ENCODE measurements at regions not wholly inside any gene's neighbourhood (a gene's known extent, or its start where the extent isn't known, plus 50 kb on each side); places are given as distances from the start of the nearest gene placed in this dataset.

- TF ChIP-seq, protein P1, sequence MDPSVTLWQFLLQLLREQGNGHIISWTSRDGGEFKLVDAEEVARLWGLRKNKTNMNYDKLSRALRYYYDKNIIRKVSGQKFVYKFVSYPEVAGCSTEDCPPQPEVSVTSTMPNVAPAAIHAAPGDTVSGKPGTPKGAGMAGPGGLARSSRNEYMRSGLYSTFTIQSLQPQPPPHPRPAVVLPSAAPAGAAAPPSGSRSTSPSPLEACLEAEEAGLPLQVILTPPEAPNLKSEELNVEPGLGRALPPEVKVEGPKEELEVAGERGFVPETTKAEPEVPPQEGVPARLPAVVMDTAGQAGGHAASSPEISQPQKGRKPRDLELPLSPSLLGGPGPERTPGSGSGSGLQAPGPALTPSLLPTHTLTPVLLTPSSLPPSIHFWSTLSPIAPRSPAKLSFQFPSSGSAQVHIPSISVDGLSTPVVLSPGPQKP (IDR thresholded peaks at IDR 0.05; ENCODE audit: borderline replicate concordance, low read depth, low read length): no peak
- TF ChIP-seq CTCF (conservative IDR thresholded peaks at IDR 0.05; ENCODE audit: low read depth, low read length): no peak
- no peak for TF ChIP-seq CHD1 (IDR thresholded peaks at IDR 0.05; ENCODE audit: low read depth, low read length)
- TF ChIP-seq POLR2A (IDR thresholded peaks at IDR 0.05; ENCODE audit: low read depth, low read length): no peak
- no peak for TF ChIP-seq RFX5 (IDR thresholded peaks at IDR 0.05; ENCODE audit: low read depth, low read length)
- TF ChIP-seq, protein P2, sequence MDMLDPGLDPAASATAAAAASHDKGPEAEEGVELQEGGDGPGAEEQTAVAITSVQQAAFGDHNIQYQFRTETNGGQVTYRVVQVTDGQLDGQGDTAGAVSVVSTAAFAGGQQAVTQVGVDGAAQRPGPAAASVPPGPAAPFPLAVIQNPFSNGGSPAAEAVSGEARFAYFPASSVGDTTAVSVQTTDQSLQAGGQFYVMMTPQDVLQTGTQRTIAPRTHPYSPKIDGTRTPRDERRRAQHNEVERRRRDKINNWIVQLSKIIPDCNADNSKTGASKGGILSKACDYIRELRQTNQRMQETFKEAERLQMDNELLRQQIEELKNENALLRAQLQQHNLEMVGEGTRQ (IDR thresholded peaks at IDR 0.05; ENCODE audit: low read depth, low read length): no peak
- no peak for TF ChIP-seq NFE2L2 (IDR thresholded peaks at IDR 0.05; ENCODE audit: low read depth, low read length)
- TF ChIP-seq FOS (IDR thresholded peaks at IDR 0.05; ENCODE audit: low read depth, low read length): no peak
- TF ChIP-seq RCOR1 (IDR thresholded peaks at IDR 0.05; ENCODE audit: insufficient replicate concordance, low read length): no peak
- TF ChIP-seq CEBPB (IDR thresholded peaks at IDR 0.05; ENCODE audit: low read depth, low read length): no peak
- no peak for TF ChIP-seq BHLHE40 (IDR thresholded peaks at IDR 0.05; ENCODE audit: low read depth, low read length)
- TF ChIP-seq SMC3 (IDR thresholded peaks at IDR 0.05; ENCODE audit: low read depth, low read length): no peak
- TF ChIP-seq MAZ (IDR thresholded peaks at IDR 0.05; ENCODE audit: borderline replicate concordance, low read depth, low read length): no peak
- no peak for TF ChIP-seq RAD21 (IDR thresholded peaks at IDR 0.05; ENCODE audit: low read length)
Observed at GRCh38 chr5:71988808-71989207, 118.5 kb upstream of the MAP1B start.

Data from IMR-90 (cell line).